ENCODE measurements at regions not wholly inside any gene's neighbourhood (a gene's known extent, or its start where the extent isn't known, plus 50 kb on each side); places are given as distances from the start of the nearest gene placed in this dataset.

DNA sequence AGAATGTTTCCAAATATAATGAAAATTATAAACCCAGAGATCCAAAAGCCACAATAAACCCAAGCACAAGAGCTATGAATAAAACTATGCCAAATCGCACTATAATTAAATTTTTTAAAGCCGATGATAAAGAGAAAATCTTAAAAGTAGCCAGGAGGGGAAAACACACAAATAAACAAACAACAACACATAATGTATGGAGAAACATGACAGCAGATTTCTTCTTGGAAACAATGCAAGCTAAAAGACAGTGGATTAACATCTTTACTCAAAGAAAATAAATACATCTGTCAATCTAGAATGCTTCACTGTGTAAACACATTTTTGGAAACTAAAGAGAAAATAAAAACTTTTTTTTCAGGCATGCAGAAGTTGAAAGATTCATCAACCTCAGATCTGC lies 53.0 kb upstream of the SMOX start:
- DNase-seq: no peak

DNA sequence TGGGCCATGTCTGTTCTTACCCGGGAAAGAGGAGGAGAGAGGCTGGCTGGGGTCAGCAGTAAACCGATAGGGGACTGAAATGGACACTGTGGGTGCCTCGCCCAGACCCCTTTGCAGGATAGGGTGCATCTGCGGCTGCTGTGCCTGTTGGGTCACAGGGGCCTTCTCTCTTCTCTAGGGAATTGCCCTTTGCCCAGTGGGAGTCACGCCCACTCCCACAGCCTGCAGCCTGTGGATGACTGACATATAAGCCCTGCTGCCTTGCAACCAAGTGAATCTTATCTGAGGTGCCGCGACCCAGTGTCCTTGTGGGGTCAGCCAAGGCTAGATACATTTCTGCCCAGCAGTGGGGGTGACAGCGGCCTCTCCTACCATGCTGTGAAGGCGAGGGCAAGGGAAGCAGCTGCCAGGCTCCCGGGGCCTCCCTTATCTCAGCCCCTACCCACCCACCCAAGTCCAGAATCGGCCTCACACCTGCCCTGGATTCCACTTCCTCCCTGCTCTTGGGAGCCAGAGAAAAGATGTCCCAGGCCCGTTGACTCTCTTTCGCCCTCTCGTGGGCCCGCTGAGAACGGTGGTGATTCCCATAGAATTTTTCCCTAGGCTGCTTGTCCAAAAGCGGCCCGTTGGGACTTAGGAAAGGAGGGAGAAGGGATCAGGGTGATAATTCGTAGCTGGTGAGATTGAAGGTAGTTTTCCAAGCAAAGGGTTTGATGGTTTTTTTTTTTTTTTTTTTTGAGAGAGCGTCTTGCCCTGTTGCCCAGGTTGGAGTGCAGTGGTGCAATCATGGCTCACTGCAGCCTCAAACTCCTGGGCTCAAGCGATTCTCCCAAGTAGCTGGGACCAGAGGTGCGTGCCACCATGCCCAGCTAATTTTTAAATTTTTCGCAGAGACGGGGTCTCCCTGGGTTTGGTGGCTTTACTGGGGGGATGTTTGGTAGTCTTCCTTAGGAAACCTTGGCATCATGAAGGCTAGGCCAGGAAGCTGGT lies 56.8 kb upstream of the SMOX start:
- peak; percentile 80 for DNase-seq

DNA sequence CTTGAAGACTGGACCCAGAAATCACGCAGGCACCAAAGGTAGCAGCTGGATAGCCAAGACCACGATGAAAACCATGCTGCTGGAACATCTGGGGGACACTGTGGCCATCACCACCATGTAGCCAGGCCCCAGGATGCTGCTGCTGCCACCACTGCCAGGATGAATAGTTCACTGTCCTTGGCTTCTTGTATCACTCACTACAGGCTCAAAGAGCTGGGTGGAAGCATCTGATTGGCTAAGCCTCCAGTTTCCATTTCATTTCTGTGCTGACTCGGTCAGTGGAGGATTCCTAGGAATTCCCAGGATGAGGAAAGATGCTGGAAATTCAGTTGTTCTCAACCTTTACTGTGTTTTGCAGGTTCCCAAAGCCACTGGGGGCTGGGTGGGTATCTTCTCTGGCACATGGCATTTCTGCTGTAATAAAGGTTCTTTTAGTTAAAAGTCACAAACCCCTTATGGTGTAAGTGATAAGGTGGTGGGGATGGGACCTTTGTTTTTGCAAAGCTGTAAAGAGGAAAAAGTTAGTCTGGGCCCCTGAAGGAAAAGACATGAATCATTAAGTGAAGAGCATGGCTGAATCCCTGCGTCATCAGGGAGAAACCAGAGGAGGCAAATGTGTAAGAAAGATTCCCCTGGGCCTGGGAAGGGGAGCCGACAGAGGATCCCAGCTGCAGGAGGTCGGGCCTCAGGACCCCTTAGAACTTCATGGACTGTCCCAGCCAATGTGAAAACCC lies 57.7 kb upstream of the SMOX start:
- DNase-seq: peak; percentile 83

DNA sequence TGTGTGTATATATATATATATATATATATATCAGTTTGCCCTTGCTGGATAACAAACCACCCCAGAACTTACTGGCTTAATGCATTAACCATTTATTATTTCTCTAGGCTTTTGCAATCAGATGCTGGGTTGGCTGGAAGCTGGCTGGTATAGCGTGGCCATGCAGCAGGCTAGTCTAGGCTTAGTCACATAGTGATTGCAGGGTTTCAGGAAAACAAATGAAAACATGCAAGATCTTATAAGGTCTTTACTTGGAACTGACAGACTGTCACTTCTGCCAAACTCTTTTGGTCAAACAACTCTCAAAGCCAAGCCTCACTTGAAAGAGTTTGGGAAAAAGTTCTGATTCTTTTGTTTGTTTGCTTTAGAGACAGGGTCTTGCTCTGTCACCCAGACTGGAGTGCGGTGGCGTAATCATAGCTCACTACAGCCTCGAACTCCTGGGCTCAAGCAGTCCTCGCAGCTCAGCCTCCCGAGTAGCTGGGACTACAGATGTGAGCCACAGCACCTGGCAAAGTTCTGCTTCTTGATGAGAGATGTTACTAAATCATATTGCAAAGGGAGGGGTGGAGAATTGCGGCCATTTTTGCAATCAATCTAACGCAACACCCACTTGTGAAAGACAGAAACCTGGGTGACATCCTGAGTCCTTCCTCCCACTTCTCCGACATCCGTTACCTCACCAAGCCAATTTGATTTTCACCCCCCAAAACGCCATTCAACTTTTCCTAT lies 58.7 kb upstream of the SMOX start:
- peak; percentile 57 for DNase-seq

DNA sequence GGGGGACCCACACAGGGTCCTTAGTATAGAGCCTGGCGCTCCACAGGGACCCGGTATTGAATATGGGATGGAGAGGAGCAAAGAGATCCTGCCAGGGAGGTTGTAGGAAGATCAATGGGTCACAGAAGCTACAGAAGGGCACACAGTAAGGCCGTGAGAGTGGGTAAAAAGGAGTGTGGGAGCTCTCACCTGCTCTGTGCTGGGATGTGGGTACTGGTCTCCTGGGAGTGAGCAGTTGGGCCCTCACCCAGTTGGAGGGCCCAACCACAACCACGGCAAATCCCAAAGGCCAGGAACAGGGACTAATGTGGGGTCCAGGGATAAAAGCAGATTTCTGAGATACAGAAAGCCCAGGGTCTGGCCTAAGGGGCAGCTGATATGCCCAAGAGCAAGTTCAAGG lies 59.9 kb upstream of the SMOX start:
- no peak for DNase-seq

DNA sequence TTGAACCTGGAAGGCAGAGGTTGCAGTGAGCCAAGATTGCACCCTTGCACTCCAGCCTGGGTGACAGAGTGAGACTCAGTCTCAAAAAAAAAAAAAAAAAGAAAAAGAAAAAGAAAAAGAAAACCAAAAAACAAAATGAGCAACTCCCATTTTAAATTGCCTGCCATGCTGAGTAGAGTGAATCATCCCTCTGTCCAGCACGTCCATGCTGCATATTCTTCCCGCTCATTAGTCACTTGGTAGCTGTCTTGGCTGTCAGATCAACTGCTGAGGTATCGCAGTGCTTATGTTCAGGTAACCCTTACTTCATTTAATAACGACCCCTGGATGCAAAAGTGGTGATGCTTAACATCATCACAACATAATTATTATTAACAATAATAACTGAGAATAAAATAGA lies 60.7 kb upstream of the SMOX start:
- DNase-seq: no peak

DNA sequence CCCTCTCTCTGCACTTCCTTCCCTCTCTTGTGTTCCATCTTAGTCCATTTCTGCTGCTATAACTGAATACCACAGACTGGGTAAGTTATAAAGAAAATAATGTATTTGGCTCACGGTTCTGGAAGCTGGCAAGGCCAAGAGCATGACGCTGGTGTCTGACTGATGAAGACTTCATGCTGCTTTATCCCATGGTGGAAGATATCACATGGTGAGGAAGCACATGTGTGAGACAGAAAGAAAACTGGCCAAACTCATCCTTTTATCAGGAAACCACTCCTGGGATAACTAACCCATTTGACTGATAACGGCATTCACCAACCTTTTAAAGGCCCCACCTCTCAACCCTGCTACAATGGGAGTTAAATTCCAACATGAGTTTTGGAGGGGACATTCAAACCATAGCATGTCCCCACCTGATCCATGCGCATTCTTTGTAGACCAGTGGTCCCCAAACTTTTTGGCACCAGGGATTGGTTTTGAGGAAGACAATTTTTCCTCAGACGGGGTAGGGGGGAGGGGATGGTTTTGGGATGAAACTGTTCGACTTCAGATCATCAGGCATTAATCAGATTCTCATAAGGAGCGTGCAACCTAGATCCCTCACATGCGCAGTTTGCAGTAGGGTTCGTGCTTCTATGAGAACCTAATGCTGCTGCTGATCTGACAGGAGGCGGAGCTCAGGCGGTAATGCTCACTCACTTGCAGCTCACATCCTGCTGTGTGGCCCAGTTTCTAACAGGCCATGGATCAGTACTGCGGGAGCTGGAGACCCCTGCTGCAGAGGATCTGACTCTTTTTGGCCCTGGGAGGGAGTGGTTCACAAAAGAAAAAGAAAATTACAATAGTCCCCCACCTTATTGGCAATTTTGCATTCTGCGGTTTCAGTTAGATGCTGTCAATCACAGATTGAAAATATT lies 61.6 kb upstream of the SMOX start:
- DNase-seq: peak; percentile 37

DNA sequence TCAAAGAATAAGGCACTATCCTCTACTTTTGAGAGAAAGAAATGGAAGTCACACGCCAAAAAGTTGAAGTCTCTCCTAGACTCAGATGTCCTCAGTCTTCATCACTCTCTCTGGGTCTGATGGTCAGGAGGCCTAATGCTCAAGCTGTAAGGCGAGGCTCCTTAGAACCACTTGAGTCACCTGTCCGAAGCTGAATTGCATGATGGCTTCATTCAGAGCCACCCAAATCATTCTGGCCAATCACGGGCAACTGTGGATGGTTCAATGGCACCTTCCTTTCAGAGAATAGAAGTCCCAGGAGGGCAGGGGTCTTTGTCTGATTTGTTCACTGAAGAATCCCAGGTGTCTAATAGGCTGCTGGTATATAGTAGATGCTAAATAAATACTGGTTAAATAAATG lies 63.9 kb upstream of the SMOX start:
- DNase-seq: no peak

DNA sequence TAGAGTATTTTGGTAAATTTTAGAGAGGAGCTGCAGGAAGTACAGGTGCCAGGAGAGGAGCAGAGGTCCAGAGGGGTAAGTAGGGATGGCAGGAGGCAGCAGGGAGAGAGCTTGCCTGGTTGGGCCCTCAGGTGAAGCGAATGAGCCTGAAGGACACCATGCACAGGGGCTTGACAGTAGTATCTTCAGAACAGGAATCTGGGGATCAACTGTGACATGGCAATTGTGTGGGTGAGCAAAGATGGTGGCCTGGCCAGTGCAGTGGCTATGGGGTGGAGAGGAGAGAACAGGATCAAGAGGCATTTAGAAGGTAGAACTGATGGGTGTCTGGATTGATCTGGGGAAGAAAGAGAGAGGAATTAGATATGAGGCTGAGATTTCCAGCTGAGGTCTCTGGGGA lies 64.5 kb upstream of the SMOX start:
- DNase-seq: no peak

DNA sequence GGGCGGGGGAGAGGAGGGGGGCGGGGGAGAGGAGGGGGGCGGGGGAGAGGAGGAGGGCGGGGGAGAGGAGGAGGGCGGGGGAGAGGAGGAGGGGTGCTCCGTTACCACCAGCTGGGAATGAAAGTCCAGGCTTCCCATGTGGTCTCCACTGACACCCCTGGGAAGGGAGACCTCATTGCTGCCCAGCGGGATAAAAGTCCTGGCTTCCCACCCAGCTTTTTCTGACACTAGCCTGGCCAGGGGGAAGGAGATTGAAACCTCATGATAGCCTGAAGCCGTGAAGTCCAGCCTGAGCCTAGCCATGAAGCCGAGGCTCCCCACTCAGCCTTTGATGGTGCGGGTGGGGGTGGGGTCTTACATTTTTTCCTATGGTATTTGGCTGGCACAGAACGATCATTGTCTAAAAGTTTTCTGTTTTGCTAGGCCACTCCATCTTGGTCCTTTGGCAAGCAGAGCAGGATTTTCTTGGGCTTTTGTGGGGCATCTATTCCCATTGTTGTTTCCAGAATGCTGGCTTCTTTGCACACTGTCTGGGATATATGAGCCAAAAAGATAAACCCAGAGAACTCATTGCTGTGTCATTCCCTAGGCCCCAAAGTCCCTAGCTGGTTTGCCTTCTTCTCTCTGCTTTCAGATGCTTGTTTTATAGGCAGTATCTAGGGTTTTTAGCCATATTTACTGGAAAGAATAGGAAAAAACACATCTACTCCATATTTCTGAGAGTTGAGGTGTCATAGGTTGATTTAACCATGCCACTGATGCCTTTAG lies 65.3 kb upstream of the SMOX start:
- peak; percentile 65 for DNase-seq

DNA sequence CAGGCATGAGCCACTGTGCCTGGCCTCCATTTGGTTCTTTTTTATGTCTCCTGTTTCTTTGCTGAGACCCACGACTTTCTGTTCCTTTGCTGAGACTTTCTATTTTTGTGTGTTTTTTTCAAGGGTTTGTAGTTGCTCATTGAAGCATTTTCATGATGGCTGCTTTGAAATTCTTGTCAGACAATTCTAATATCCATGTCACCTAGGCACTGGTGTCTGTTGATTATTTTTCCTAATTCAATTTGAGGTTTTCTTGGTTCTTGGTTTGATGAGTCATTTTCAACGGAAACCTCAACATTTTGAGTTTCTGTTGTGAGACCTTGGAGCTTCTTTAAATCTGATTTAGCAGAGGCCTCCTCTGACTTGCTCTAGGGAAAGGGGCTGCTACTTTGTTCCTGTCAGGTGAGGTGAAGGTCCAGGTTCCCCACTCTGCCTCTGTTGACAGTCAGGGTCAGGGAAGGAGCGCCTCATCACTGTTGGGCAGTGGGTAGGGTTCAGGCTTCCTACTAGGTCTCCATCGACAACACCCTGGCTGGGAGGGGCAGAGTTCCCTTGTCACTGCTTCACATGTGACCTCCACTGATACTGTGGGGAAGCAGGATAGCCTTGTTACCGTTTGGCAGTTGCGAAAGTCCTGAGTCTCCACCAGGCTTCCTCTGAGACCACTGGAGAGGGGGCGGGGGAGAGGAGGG lies 66.1 kb upstream of the SMOX start:
- peak; percentile 99 for DNase-seq

DNA sequence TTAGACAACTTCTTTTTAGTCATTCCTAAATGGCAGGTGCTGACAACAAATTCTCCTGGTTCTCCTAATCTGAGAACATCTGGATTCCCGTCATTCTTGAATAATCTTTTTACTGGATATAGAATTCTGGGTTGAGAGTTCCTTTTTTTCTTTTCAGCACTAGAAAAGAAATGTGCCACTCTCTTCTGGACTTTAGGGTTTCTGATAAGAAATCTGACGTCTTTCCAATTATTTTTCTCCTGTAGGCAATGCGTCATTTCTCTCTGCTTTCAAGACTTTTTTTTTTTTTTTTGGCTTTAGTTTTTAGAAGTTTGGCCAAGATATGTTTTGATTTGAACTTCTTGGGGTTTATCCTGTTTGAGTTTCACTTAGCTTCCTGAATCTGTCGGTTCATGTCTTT lies 66.1 kb upstream of the RNF24 start:
- peak; percentile 61 for DNase-seq

DNA sequence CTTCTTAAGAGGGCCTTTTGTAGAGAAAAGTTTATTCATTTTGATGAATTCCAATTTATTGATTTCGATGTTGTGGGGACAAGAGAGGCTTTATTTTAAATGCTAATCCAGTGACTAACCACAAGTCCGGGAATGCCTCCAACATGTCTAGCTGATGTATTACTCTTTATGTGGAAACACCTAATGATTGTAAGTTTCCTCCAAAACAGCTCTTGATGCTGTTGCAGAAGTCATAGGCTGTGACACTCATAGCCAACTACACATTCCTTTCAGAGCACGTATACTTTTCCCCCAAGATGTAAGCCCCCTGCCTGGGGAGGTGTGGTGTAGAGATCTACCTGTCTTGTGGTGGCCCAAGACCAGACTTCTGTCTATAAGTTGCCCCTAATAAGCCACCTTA lies 61.3 kb upstream of the RNF24 start:
- DNase-seq: no peak

DNA sequence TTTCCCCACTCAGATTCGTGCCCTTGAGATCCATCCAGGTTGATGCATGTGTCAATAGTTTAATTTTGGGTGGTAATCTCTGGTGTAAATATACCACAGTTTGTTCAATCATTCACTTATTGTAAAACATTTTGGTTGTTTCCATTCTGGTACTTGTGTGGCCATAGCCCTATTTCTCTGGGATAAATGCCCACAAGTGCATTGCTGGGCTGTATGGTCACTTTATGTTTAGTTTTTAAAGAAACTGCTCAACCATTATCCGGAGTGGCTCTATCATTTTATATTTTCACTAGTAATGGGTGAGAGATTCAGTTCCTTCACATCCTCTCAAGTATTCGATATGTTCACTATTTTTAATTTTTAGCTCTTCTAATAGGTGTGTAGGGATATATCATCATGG lies 60.7 kb upstream of the RNF24 start:
- DNase-seq: no peak

DNA sequence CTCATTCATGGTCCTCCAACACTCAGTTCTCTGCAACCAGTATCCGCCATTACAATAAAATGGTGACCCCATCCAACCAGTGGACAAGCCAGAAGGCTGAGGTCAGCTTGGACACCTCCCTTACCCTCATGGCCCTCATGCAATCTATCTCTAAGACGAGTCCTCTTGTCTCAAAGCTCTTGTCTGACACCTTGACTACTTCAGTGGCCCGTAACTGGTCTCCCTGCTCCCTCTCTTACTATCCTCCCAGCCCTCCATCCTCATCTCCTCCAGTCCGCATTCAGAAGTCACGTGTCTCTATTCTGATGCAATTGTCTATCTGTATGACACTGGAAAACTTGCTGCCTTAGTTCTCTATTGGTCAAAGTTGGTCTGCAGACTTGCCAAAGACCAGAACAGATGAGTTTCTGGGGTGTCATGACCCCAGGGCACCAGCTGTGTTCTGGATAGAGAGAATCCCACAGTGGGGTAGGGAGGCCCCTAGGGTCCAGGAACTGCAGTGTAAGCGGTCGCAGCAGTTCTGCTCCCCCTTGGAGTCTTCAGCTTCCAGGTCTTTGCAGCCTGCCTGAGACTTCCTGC lies 59.6 kb upstream of the RNF24 start:
- DNase-seq: peak; percentile 43

DNA sequence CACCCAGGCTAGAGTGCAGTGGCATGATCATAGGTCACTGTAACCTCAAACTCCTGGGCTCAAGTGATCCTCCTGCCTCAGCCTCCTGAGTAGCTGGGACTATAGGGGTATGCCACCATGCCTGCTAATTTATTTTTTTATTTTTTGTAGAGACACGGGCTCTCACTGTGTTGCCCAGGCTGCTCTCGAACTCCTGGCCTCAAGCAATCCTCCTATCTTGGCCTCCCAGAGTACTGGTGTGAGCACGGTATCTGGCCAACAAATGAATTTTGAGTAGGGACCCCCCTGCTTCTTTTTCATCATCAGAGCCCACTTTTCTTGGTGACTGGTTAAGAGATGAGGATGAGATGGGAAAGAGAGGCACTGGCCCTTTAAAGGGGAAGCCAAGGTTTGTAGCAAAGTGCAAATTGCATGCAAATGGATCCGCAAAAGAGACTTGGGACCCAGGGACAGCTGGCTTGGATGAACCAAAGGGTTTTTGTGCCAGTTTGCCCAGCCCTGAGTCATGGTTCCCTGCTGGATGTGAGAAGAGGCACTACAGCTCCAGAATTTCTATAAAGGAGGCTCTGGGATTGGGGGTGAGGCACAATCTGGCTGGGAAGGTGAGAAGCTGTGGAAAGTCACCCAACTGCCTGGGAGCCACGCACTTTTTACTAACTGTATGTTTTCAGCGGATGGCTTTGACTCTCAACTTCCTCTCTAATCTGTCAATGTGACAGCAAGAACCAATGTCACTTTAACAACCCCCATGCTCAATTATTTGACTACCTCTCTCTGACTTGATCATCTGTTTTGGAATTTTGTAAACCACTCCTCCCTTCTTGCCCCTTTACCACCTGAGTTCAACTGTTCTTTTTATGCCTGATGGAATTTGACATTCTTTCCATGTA lies 58.7 kb upstream of the RNF24 start:
- peak; percentile 51 for DNase-seq

DNA sequence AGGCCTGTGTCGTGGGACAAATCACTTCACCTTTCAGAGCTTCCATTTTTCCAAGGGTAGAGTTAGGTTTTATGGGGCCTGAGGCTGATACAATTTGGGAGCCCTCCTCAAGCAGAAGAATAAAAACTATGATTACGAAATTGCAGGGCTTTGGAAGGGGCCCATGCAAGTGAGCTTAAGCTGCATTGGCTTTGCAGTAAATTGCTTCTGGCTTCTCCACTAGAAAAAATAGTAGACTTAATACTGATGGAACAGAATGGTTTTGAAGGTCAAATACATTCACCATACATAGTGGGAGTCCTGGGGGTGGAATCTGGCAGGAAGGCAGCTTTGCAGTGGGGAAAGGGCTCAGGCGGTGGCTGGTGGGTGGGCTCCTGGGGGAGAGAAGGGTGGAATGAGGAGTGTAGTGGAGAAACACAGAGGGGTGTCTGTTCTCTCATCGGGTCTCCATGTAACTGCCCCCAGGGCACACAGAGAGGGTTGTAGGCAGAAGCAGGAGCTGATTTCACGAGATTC lies 55.9 kb upstream of the RNF24 start:
- DNase-seq: no peak

DNA sequence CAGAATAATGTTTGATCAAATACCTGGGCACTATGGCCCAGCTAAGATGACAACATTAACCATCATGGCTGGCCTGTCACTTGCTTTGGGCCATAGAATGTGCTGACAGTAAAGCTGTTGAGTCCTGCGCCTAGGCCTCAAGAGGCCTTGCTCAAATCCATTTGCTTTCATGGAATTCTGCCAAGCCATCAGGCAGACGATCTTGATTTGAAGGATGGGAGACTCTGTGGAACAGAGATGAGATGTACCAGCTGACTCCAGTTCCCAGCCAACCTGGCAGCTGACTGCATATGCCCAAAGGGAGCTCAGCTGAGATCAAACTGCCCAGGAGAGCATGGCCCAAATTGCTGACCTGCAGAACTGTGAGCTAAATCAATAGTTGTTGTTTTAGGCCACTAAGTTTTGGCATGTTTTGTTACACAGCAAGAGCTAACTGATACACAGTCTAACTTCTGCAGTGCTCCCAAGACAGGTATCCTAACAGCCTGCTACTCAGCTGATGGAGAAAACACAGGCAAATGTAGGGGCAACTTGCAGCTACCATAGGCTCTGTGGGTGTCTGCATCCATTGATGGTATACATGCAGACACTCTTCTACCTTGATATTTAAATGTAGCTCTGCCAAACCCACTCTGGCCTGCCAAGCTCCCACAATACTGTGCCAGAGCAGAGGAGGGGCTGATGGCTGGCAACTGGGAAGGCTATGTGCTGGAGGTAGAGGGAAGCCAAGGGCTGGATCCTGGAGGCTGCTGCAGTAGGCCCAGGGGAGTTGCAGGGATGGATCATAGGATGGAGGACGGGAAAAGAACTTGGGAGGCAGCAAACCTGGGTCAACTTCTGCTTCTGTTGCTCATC lies 55.2 kb upstream of the RNF24 start:
- DNase-seq: no peak

Data from hematopoietic multipotent progenitor cell treated with erythropoietin and hydrocortisone succinate and interleukin-3 and kit ligand, for 4 days (in vitro differentiated cells).